ENCODE measurements at regions not wholly inside any gene's neighbourhood (a gene's known extent, or its start where the extent isn't known, plus 50 kb on each side); places are given as distances from the start of the nearest gene placed in this dataset.

DNA sequence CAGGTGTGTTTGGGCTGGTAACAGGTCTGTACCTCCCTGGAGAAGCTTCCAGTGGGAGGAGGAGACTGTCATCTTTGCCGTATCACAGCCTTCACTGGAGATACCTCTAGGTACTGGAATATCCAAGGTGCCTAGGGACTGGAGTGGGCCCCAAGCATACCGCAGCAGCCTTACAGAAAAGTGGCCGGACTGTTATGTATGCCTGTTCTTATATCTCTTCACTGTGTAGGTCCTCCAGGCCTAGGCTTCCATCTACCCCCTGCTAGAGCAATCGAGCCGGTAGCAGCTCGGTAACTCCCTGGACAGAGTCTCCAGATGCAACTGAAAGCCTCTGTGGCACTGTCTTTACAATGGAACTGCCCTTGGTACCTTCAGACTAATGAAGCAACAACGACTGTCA lies 277.4 kb upstream of the GRIA3 start:
- TF ChIP-seq, protein P1, sequence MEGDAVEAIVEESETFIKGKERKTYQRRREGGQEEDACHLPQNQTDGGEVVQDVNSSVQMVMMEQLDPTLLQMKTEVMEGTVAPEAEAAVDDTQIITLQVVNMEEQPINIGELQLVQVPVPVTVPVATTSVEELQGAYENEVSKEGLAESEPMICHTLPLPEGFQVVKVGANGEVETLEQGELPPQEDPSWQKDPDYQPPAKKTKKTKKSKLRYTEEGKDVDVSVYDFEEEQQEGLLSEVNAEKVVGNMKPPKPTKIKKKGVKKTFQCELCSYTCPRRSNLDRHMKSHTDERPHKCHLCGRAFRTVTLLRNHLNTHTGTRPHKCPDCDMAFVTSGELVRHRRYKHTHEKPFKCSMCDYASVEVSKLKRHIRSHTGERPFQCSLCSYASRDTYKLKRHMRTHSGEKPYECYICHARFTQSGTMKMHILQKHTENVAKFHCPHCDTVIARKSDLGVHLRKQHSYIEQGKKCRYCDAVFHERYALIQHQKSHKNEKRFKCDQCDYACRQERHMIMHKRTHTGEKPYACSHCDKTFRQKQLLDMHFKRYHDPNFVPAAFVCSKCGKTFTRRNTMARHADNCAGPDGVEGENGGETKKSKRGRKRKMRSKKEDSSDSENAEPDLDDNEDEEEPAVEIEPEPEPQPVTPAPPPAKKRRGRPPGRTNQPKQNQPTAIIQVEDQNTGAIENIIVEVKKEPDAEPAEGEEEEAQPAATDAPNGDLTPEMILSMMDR (IDR thresholded peaks at IDR 0.05; ENCODE audit: low read depth, low read length) = no peak
- no peak for TF ChIP-seq POLR2A (IDR thresholded peaks at IDR 0.05; ENCODE audit: extremely low read depth, insufficient read length)

Measured in NB4 (cell line).